ENCODE measurements at regions not wholly inside any gene's neighbourhood (a gene's known extent, or its start where the extent isn't known, plus 50 kb on each side); places are given as distances from the start of the nearest gene placed in this dataset.

- Histone ChIP-seq H3K4me3 (no peak overlapping the region), H3K4me1 (no peaks in the 10 kb centered on the region), H3K27me3 (no peaks in the 10 kb centered on the region), H3K27ac (no peak overlapping the region), H3K9me3 (no peaks in the 10 kb centered on the region), H3K36me3 (no peaks in the 10 kb centered on the region)
- no peak for TF ChIP-seq CTCF (IDR thresholded peaks at IDR 0.05)
- intact Hi-C loops (cut with DNase I), result no loop called here
- ATAC-seq (no peak), DNase-seq (no peak)
Measured at GRCh38 chr14:53327716-53328115, 174.6 kb upstream of the DDHD1 start.

- Histone ChIP-seq H3K9me3 (no peaks in the 10 kb centered on the region), H3K27me3 (no peaks in the 10 kb centered on the region), H3K4me3 (no peak overlapping the region), H3K36me3 (no peaks in the 10 kb centered on the region), H3K4me1 (no peaks in the 10 kb centered on the region), H3K27ac (no peak overlapping the region)
- intact Hi-C loops (cut with DNase I), result no loop called here
- no peak for ATAC-seq
- DNase-seq, result no peak
- peak; percentile 15 for TF ChIP-seq CTCF (IDR thresholded peaks at IDR 0.05)
Measured at GRCh38 chr14:53325176-53325806, 172.2 kb upstream of the DDHD1 start.

- no peak for ATAC-seq
- H3K9me3 ChIP-seq, result no peaks in the 10 kb centered on the region
- no peaks in the 10 kb centered on the region for H3K4me1 ChIP-seq
- H3K27ac ChIP-seq, result no peak overlapping the region
- no peaks in the 10 kb centered on the region for H3K27me3 ChIP-seq
- TF ChIP-seq CTCF (IDR thresholded peaks at IDR 0.05), result no peak
- no peak for DNase-seq
- intact Hi-C loops (cut with DNase I), result no loop called here
- H3K4me3 ChIP-seq, result no peak overlapping the region
- H3K36me3 ChIP-seq, result no peaks in the 10 kb centered on the region
Measured at GRCh38 chr14:53316504-53316903, 163.4 kb upstream of the DDHD1 start.

- TF ChIP-seq CTCF (IDR thresholded peaks at IDR 0.05), result no peak
- Histone ChIP-seq H3K9me3 (no peaks in the 10 kb centered on the region), H3K27me3 (no peaks in the 10 kb centered on the region), H3K4me3 (no peak overlapping the region), H3K36me3 (no peaks in the 10 kb centered on the region), H3K27ac (no peak overlapping the region), H3K4me1 (no peaks in the 10 kb centered on the region)
- ATAC-seq (no peak), DNase-seq (no peak)
- intact Hi-C loops (cut with DNase I), result no loop called here
Measured at GRCh38 chr14:53310412-53310811, 157.3 kb upstream of the DDHD1 start.

GRCh38 chr14:53306911-53307310 is 153.8 kb upstream of the DDHD1 start:
- DNase-seq (no peak), ATAC-seq (no peak)
- TF ChIP-seq CTCF (IDR thresholded peaks at IDR 0.05), result no peak
- no peak overlapping the region for H3K27ac ChIP-seq
- no peaks in the 10 kb centered on the region for H3K27me3 ChIP-seq
- no peaks in the 10 kb centered on the region for H3K9me3 ChIP-seq
- H3K4me3 ChIP-seq, result peak overlapping the region; percentile 43
- H3K4me1 ChIP-seq, result peaks cover 5% of the 10 kb centered on the region
- no peaks in the 10 kb centered on the region for H3K36me3 ChIP-seq
- intact Hi-C loops (cut with DNase I), result no loop called here

GRCh38 chr14:53306267-53306721 is 153.2 kb upstream of the DDHD1 start:
- H3K4me3 ChIP-seq, result peak overlapping the region; percentile 43
- peak; percentile 79 for TF ChIP-seq CTCF (IDR thresholded peaks at IDR 0.05)
- intact Hi-C loops (cut with DNase I), result no loop called here
- H3K9me3 ChIP-seq, result no peaks in the 10 kb centered on the region
- peak overlapping the region; percentile 4 for H3K27ac ChIP-seq
- no peaks in the 10 kb centered on the region for H3K36me3 ChIP-seq
- DNase-seq (peak; percentile 65), ATAC-seq (peak; percentile 94)
- H3K4me1 ChIP-seq, result peaks cover 5% of the 10 kb centered on the region
- no peaks in the 10 kb centered on the region for H3K27me3 ChIP-seq

Measured in upper lobe of right lung (tissue), 1 donor.